Type B pancreatic cell (in vitro differentiated cells): ENCODE measurements at regions not wholly inside any gene's neighbourhood (a gene's known extent, or its start where the extent isn't known, plus 50 kb on each side); places are given as distances from the start of the nearest gene placed in this dataset.

Experiments used
- DNase-seq: peaks from one replicate; pipeline ENCODE4 v3.0.0; 2021; ENCODE audit warnings: mixed read lengths; ENCODE audit not compliant: unreplicated experiment; ENCODE audit errors: extremely low spot score
- H3K27ac Mint-ChIP-seq: 2 replicates; pipeline ENCODE4 v1.8.0; 2021; ENCODE audit warnings: mild to moderate bottlenecking, mixed read lengths
- H3K27me3 Mint-ChIP-seq: 2 replicates; pipeline ENCODE4 v1.8.0; 2021; ENCODE audit warnings: mixed read lengths
- H3K36me3 Mint-ChIP-seq: 2 replicates; pipeline ENCODE4 v1.8.0; 2021; ENCODE audit warnings: mixed read lengths
- H3K4me1 Mint-ChIP-seq: one replicate; pipeline ENCODE4 v1.8.0; 2021; ENCODE audit warnings: mixed read lengths; ENCODE audit not compliant: unreplicated experiment
- H3K4me3 Mint-ChIP-seq: 2 replicates; pipeline ENCODE4 v1.8.0; 2021; ENCODE audit warnings: mild to moderate bottlenecking, mixed read lengths
- H3K9me3 Mint-ChIP-seq: 2 replicates; pipeline ENCODE4 v1.8.0; 2021; ENCODE audit warnings: mixed read lengths
- CTCF ChIP-seq: fragments of 200-600 bp; sonication (generic); conservative IDR thresholded peaks from 2 replicates; pipeline ENCODE4 v1.5.0; 2021; ENCODE audit warnings: antibody characterized with exemption, mild to moderate bottlenecking

GRCh38 chrX:20742106-20742505 lies 475.4 kb upstream of the RPS6KA3 start:
- Mint-ChIP-seq H3K4me3 (no peak overlapping the region), H3K4me1 (no peaks in the 10 kb centered on the region), H3K9me3 (no peaks in the 10 kb centered on the region), H3K27ac (no peak overlapping the region), H3K27me3 (no peaks in the 10 kb centered on the region), H3K36me3 (no peaks in the 10 kb centered on the region)
- no peak for TF ChIP-seq CTCF
- DNase-seq, result no peak

- H3K9me3 Mint-ChIP-seq, result no peaks in the 10 kb centered on the region
- no peaks in the 10 kb centered on the region for H3K27me3 Mint-ChIP-seq
- no peak overlapping the region for H3K4me3 Mint-ChIP-seq
- no peaks in the 10 kb centered on the region for H3K36me3 Mint-ChIP-seq
- DNase-seq, result no peak
- H3K4me1 Mint-ChIP-seq, result no peaks in the 10 kb centered on the region
- no peak overlapping the region for H3K27ac Mint-ChIP-seq
- TF ChIP-seq CTCF, result peak; percentile 14
Measured at GRCh38 chrX:20740443-20740842, 473.7 kb upstream of the RPS6KA3 start.

- H3K4me1 Mint-ChIP-seq, result no peaks in the 10 kb centered on the region
- no peaks in the 10 kb centered on the region for H3K27me3 Mint-ChIP-seq
- no peaks in the 10 kb centered on the region for H3K9me3 Mint-ChIP-seq
- no peak for TF ChIP-seq CTCF
- H3K36me3 Mint-ChIP-seq, result no peaks in the 10 kb centered on the region
- DNase-seq, result no peak
- no peak overlapping the region for H3K4me3 Mint-ChIP-seq
- no peak overlapping the region for H3K27ac Mint-ChIP-seq
Measured at GRCh38 chrX:20739038-20739745, 472.5 kb upstream of the RPS6KA3 start.

- peaks cover 5% of the 10 kb centered on the region for H3K4me1 Mint-ChIP-seq
- DNase-seq, result no peak
- H3K36me3 Mint-ChIP-seq, result no peaks in the 10 kb centered on the region
- no peak overlapping the region for H3K27ac Mint-ChIP-seq
- H3K27me3 Mint-ChIP-seq, result no peaks in the 10 kb centered on the region
- no peak for TF ChIP-seq CTCF
- H3K4me3 Mint-ChIP-seq, result no peak overlapping the region
- H3K9me3 Mint-ChIP-seq, result no peaks in the 10 kb centered on the region
Measured at GRCh38 chrX:20729416-20729815, 462.7 kb upstream of the RPS6KA3 start.

- no peak for TF ChIP-seq CTCF
- Mint-ChIP-seq H3K9me3 (no peaks in the 10 kb centered on the region), H3K27ac (no peak overlapping the region), H3K27me3 (no peaks in the 10 kb centered on the region), H3K4me1 (peaks cover 5% of the 10 kb centered on the region), H3K36me3 (no peaks in the 10 kb centered on the region), H3K4me3 (no peak overlapping the region)
- DNase-seq, result no peak
Measured at GRCh38 chrX:20727447-20727846, 460.7 kb upstream of the RPS6KA3 start.
